HK-2 (cell line): ENCODE measurements at regions not wholly inside any gene's neighbourhood (a gene's known extent, or its start where the extent isn't known, plus 50 kb on each side); places are given as distances from the start of the nearest gene placed in this dataset.

Source experiments
- DNase-seq: peaks from one replicate; pipeline ENCODE4 v3.0.0-alpha.2; 2018; ENCODE audit not compliant: unreplicated experiment

DNA sequence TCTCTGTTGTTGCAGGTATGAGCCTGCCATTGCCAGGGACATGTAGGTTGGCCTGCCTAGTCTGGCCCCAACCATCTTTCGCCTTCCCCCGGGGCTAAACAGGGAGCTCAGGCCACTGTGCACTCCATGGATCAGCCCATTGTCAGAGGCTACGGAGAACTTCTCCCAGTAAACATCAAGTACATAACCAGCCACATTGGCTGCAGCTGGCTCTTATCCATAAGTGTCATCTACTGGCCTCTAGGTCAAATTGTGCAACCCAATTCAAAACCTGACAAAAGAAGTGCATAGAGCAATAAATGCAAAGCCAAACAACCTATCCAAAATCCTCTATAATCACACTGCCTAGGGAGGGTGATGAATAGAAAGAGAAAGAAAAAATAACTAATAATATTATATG lies 418.1 kb upstream of the DCC start:
- DNase-seq, result no peak

DNA sequence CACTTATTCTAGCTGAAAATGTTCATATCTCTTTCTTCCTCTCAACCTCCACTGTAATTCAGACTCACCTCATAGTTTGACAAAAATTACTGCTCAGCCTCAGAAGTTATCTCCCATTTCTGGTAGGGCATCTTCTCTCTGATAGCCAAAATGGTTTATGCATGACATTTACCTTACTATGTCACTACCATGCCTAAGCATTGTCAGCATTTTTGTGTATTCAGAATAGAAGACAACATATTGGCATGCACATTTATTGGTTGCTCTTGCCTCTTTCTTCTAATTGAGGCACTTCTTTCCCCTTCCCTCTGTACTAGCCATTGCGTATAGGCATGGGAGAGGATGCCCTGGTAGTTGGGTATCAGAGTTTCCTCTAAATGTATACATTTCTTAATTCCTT lies 406.1 kb upstream of the DCC start:
- no peak for DNase-seq

DNA sequence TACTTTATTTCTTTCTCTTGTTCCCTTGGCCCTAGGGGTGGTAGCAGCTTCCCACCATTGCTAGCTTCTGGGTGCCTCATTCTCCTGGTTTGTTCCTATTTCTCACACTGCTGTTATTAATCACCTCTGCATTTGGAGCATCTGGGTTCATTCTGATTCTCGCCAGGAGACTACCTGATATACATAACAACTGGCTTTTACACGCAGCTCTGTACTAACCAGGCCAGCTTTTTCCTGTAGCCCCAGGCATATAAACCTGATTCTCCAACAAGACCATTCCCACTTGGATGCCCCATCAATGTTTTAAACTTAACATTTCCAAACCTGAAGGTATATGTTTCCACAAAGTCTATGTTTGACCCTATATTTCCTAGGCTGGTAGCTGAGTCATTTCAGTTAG lies 403.9 kb upstream of the DCC start:
- DNase-seq, result no peak

DNA sequence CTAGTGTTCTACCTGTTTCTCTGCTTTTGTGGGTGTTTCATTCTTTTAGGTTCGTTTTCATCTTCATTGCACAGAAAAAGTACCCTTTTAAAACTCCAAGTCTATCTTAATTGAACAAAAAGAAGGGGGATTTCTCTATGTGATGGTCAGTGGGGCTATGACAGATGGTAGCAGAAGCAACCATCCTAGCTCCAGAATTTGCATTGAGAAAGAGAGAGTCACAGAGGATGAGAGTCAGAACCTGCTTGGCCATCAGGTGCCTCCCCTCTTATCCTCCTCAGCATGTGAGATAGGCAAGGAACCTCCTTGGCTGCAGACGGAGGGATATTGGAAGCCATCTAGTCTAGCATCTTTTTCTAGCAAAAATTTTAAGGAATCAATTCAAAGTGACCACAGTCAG lies 398.0 kb upstream of the DCC start:
- DNase-seq, result no peak

- DNase-seq, result no peak
These were observed 396.7 kb upstream of the DCC start for GRCh38 chr18:51943281-51943680.

- DNase-seq, result no peak
These were observed 393.1 kb upstream of the DCC start for GRCh38 chr18:51946946-51947345.

DNA sequence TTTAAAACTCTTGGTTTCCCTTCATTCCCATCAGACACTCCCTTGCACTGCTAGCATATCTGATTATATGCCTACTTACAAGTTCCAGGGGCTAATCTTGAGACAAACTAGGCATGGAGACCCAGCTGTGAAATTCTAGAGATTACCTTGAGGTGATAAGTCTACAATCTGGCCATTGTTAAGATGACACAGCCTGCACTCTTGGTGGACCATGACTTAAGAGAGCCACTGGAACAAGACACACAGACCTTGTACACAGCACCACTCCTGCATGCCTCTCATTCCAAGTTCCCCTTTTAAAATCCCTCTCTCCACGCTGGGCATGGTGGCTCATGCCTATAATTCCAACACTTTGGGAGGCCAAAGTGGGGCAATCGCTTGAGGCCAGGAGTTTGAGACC lies 387.2 kb upstream of the DCC start:
- DNase-seq, result no peak

DNA sequence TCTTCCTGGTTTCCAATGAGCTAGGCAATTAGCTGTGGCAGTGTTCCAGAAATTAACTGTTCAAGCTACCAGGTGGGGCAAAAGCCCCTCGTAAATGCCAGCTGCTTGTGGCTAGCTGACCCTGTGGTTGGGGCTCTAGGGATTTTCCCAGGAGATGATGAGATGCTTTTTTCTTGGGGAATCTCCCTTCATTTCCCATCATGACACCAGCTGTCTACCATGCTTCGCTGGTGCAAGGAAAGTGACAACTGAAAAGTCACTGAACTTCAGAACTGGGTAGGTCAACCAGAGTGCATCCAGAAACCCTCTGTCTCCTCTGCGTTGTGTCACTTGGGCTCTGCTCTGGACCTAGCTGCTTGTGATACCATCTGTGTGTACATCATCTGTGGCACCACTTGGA lies 386.5 kb upstream of the DCC start:
- no peak for DNase-seq

GRCh38 chr18:51955136-51955535 lies 384.9 kb upstream of the DCC start:
- DNase-seq, result no peak

DNA sequence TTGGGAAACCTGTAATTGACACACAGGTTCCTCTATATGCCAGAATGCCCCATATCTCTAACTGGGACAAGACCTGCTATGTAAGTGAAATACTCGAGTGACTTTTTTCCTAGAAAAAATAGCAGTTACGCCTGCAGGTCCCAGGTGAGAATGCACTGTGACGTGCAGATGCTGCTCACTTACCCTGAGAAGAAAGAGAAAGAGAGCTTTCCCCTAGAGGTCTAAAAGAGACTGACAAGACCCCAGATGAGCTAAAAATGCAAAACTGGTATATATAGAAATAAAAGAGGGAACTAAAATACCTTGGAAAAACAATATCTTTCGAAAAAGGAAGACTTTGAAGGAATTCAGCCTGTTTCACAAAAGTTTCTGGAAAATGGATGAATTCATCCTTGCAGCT lies 383.0 kb upstream of the DCC start:
- DNase-seq, result no peak

- DNase-seq, result no peak
These were observed 359.9 kb upstream of the DCC start for GRCh38 chr18:51980101-51980500.

- DNase-seq, result no peak
These were observed 351.7 kb upstream of the DCC start for GRCh38 chr18:51988277-51988676.

- no peak for DNase-seq
These were observed 342.9 kb upstream of the DCC start for GRCh38 chr18:51997129-51997528.

GRCh38 chr18:51998066-51998465 lies 341.9 kb upstream of the DCC start:
- DNase-seq, result no peak

DNA sequence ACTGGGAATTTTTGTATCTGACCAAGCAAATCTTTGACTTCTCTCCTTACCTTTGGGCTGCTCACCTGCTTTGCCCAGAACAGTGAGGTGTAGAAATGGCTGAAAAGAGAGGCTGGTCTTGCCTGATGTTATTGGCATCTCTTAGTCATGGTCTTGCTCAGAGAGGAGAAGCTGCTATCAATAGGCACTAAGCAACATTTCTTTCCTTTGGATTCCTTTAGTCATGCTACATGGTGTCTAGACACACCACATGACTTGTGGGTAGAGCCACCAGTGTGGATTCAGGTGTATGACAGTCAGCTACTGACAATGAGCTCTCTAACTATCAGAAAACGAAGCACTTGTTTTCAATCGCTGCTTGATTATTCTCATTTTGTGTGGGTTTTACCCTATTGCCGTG lies 341.3 kb upstream of the DCC start:
- DNase-seq, result no peak

DNA sequence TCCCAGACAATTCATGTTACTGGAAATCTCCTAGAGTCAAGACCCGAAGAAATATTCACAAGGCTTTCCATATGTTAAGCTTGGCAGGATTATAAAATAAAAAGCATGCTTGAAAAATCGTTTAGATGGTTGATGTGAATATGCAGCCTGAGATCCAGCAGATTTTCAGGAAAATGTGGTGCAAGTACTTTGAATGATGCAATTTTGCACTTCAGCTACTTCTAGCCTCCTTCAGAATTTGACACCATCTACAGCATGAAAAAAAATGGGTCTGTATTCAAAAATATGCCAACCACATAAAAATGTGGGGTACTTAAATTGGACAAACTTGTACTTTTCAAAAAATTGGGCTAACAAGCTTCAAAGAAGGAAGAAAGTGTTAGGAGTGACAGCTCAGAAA lies 340.6 kb upstream of the DCC start:
- no peak for DNase-seq

DNA sequence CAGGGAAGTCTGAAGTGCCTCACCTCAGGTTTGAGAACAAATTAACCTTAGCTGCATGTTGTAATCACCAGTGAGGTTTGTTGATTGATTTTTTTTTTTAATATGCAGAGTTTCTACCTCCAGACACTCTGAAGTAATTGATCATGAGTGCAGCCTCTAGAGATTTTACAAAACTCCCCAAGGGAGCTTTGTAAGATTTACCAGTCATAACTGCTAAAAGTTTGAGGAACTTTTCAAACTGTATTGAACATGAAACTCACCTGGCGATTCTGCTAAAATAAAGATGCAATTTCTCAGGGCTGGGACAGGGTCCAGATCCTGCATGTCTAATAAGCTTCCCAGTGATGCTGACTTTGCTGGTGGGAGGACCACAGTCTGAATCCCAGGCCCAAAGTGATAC lies 339.6 kb upstream of the DCC start:
- DNase-seq, result no peak

DNA sequence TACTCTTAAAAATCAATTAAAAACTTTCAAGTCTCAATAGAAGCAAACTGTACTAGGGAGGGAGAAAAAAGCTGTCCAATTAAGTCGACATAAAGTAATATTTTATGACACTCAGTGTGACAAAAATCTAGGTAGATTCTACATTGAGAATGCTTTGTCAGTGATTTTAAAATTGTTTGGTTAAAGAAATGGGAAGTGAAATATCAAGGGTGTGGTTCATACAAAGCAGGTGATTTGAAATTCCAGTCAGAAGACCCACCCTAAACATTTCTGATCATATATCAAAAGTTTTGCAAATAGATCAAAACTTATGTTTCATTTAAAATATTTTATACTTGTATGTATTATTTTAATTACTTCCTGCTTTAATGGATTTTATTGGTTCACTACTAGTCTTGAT lies 338.9 kb upstream of the DCC start:
- no peak for DNase-seq

DNA sequence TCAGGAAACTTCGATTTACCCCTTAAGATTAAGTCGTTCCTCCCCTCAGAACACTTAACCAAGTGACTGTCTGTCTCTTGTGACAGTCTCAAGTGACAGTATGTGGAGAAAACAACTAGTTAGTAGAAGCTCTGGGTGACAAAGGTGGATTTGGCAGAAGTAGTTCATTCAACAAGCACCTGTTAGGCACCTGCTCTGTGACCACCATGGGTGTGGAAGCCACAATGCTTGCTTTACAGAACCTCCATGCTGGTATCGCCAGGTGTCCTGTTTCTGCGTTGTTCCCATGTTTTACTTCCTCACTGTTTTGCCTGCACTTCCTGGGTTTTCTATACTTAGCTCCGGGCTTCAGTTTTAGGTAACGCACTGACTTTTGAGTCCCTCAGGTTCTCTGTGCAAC lies 337.4 kb upstream of the DCC start:
- DNase-seq, result no peak

- no peak for DNase-seq
These were observed 332.9 kb upstream of the DCC start for GRCh38 chr18:52007105-52007504.

DNA sequence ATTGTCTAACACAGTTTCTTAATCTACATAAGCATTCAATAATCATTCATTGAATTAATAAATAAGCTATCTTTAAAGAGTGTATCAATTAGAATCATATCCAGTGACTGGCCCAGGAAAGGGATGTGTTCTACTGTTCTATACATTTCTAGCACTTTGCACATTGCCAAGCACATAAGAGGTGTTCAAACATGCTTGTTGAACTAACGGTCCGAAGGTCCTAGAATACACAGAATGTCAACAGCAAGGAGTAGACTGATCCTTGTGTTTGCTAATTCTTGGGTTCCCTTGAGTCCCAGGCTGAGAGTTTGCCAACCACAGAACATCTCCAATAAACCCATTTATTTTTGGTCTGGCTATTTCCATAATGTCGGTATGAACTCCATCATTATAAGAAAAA lies 331.7 kb upstream of the DCC start:
- no peak for DNase-seq

GRCh38 chr18:52008736-52009135 lies 331.3 kb upstream of the DCC start:
- no peak for DNase-seq

DNA sequence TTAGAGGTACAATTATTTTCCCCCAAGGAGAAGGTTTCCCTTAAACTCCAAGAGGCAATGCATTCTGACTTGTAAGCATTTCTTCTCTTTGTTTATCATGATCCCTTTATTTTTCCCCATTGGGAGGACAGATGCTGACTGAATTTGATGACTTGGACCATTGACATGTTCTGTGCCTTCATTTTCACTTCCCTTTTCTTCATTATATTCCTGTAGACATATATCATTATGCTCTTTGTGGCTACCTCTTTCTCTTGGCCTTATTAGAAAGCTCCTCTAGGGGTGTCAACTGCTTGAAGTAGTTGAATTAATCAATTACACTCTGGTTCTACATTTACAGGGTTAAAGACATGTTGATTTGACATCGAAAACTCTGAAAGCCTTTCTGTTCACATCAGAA lies 330.0 kb upstream of the DCC start:
- DNase-seq, result no peak

DNA sequence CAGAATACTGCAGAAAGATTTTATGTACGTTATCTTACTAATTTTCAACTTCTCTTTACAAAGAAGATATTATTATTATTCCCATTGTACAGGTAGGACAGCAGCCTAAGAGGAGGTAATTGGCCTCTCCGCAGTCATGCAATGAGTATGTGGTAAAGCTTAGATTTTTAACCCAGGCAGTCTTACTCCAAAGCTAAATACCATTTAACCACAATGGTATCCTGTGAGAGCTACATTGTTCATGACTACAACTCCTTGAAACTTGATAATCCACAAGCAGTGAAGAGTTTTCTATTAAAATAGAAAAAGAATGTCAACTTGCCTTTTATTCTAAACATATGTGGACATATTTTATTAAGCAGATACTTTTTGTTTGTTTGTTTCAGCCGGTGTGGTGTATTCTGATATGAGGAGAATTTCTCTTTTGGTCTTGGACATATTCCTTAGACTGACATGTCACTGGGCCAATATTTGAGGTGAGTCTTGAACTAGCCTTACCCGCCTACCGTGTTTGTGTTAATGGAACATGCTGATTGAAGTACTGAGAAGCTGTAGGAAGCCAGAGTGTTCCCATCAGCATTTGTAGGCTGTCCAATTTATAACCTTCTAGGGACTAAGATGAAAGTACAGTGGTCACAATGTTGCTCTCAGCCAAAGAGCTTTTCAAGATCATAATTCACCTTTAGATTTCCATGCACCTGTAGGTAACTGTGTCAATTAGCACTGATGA lies 293.9 kb upstream of the DCC start:
- DNase-seq, result no peak

DNA sequence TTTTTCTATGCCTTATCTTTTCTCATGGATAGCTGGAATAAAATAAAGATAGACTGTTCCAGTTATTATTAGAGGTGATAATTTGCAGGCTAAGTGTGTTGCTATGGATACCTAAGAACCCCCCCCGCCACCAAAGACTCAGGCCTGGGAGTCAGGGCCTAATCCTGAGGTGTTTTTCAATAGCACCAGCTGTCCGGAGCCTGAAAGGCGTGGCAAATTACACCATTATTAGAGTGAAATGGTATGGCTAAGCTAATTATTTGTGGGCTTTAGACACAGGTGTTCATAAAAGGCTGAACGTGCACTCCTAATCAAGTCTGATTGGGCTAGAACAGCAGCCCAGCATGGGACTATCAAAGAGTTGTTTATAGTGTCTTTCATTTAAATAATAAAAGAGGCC lies 293.2 kb upstream of the DCC start:
- DNase-seq, result no peak
